Gastroesophageal sphincter (tissue), 4 donors: ENCODE measurements at regions not wholly inside any gene's neighbourhood (a gene's known extent, or its start where the extent isn't known, plus 50 kb on each side); places are given as distances from the start of the nearest gene placed in this dataset.

Source experiments
- ATAC-seq: fragments of 150-250 bp; one replicate; pipeline ENCODE4 v1.9.1; 2016; ENCODE audit warnings: mild to moderate bottlenecking, moderate library complexity
- H3K27ac ChIP-seq, 4 donors: fragments of 200-600 bp; sonication (generic) in 3 of 4; 1 replicate in 3 of 4; 2 replicates in 1 of 4; pipeline ENCODE4 v1.5.1; 2016 to 2019
- H3K27me3 ChIP-seq: fragments of 200-600 bp; sonication (generic); one replicate; pipeline ENCODE4 v1.5.1; 2019
- H3K36me3 ChIP-seq, 2 donors: fragments of 200-600 bp; sonication (generic); one replicate each; pipeline ENCODE4 v1.5.1; 2019; ENCODE audit warnings: control low read depth in 1 of 2
- H3K4me1 ChIP-seq, 3 donors: fragments of 200-600 bp; sonication (generic); 1 replicate in 2 of 3; 2 replicates in 1 of 3; pipeline ENCODE4 v1.5.1; 2016 to 2019; ENCODE audit warnings: control low read depth in 2 of 3
- H3K4me3 ChIP-seq, 2 donors: fragments of 200-600 bp; sonication (generic); one replicate each; pipeline ENCODE4 v1.5.1; 2019; ENCODE audit warnings: mild to moderate bottlenecking in 1 of 2, moderate library complexity in 1 of 2
- H3K9me3 ChIP-seq, 3 donors: fragments of 200-600 bp; sonication (generic); one replicate each; pipeline ENCODE4 v1.5.1; 2017 to 2019; ENCODE audit warnings: control low read depth in 2 of 3
- EP300 ChIP-seq: sonication (generic); formaldehyde crosslinking; IDR thresholded peaks from one replicate; pipeline ENCODE4 v1.6.1; 2017; ENCODE audit warnings: antibody characterized with exemption, mild to moderate bottlenecking
- POLR2A ChIP-seq, 2 donors: fragments of 450-650 bp; IDR thresholded peaks; one replicate each; pipeline ENCODE4 v1.6.1; 2017; ENCODE audit warnings: antibody characterized with exemption in 2 of 2, mild to moderate bottlenecking in 2 of 2, moderate library complexity in 1 of 2
- POLR2AphosphoS5 ChIP-seq: sonication (generic); formaldehyde crosslinking; IDR thresholded peaks from one replicate; pipeline ENCODE4 v1.6.1; 2017; ENCODE audit warnings: antibody characterized with exemption
- WGBS, 2 donors: methylation state at CpG; one replicate each; pipeline ENCODE4 v1.1.5; 2018; ENCODE audit warnings: low coverage in 1 of 2; 5-methylcytosine and 5-hydroxymethylcytosine counted together
- TF ChIP-seq, protein P1 (sequence below), 4 experiments: fragments of 200-600 bp in 2 of 4; fragments of 450-650 bp in 2 of 4; sonication (generic) in 1 of 4; IDR thresholded peaks; one replicate each; pipeline ENCODE4 v1.5.1; 2017 to 2019; ENCODE audit warnings: antibody characterized with exemption in 4 of 4, mild to moderate bottlenecking in 2 of 4, moderate library complexity in 2 of 4

DNA sequence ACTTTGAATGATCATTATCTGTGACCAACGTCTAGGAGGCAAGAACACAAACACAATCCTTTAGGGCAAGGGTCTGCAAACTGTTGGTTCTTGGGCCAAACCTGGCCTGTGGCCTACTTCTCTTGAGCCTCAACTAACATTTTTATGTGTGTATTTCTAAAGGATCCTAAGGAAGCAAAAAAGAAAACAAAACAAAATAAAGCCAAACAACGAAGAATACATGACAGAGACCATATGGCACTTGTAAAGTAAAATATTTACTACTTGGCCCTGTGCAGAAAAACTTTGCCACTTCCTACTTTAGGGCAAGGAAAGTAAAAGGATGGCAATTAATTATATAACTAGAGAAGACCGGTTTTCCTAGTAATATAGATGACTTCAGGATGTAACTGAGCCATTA lies 1056.2 kb downstream of the EPHA7 start:
- 56 to 69% methylated on average over 3 of the region's 3 CpGs for WGBS, 2 donors
- no peaks in the 10 kb centered on the region for H3K27me3 ChIP-seq
- TF ChIP-seq, protein P1, sequence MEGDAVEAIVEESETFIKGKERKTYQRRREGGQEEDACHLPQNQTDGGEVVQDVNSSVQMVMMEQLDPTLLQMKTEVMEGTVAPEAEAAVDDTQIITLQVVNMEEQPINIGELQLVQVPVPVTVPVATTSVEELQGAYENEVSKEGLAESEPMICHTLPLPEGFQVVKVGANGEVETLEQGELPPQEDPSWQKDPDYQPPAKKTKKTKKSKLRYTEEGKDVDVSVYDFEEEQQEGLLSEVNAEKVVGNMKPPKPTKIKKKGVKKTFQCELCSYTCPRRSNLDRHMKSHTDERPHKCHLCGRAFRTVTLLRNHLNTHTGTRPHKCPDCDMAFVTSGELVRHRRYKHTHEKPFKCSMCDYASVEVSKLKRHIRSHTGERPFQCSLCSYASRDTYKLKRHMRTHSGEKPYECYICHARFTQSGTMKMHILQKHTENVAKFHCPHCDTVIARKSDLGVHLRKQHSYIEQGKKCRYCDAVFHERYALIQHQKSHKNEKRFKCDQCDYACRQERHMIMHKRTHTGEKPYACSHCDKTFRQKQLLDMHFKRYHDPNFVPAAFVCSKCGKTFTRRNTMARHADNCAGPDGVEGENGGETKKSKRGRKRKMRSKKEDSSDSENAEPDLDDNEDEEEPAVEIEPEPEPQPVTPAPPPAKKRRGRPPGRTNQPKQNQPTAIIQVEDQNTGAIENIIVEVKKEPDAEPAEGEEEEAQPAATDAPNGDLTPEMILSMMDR (IDR thresholded peaks at IDR 0.05), result no peak
- TF ChIP-seq EP300 (no peak), POLR2A (IDR thresholded peaks at IDR 0.05) (no peak), POLR2AphosphoS5 (no peak)
- no peak overlapping the region for H3K27ac ChIP-seq
- ATAC-seq, result no peak
- no peaks in the 10 kb centered on the region for H3K9me3 ChIP-seq
- no peaks in the 10 kb centered on the region for H3K4me1 ChIP-seq
- no peak overlapping the region for H3K4me3 ChIP-seq
- no peaks in the 10 kb centered on the region for H3K36me3 ChIP-seq

GRCh38 chr6:92362404-92362803 lies 1057.0 kb downstream of the EPHA7 start:
- Histone ChIP-seq H3K27me3 (no peaks in the 10 kb centered on the region), H3K27ac (no peak overlapping the region), H3K36me3 (no peaks in the 10 kb centered on the region), H3K4me3 (no peak overlapping the region), H3K9me3 (no peaks in the 10 kb centered on the region), H3K4me1 (no peaks in the 10 kb centered on the region)
- TF ChIP-seq, protein P1 (IDR thresholded peaks at IDR 0.05), result no peak
- TF ChIP-seq EP300, result no peak
- no peak for ATAC-seq
- 50 to 89% methylated on average over 4 to 5 of the region's 5 CpGs for WGBS, 2 donors

DNA sequence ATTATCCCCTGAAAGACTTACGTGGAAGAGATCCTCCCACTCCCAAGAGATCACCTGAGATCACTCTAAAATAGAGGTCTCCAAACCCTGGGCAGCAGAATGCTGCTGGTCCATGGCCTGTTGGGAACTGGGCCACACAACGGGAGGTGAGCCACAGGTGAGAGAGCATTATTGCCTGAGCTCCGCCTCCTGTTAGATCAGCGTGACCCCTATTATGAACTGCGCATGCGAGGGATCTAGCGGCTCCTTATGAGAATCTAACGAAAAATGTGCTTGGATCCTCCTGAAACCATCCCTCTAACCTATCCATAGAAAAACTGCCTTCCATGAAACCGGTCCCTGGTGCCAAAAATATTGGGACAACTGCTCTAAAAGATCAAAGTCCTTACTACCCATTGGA lies 1057.4 kb downstream of the EPHA7 start:
- no peaks in the 10 kb centered on the region for H3K27me3 ChIP-seq
- no peak for TF ChIP-seq POLR2AphosphoS5
- TF ChIP-seq POLR2A (IDR thresholded peaks at IDR 0.05), result no peak
- TF ChIP-seq, protein P1 (IDR thresholded peaks at IDR 0.05), result no peak
- no peak for TF ChIP-seq EP300
- 94% methylated on average over 8 of the region's 9 CpGs for WGBS, 2 donors
- H3K4me1 ChIP-seq, result no peaks in the 10 kb centered on the region
- H3K27ac ChIP-seq, result no peak overlapping the region
- H3K9me3 ChIP-seq, result no peaks in the 10 kb centered on the region
- H3K4me3 ChIP-seq, result no peak overlapping the region
- ATAC-seq, result no peak
- H3K36me3 ChIP-seq, result no peaks in the 10 kb centered on the region

DNA sequence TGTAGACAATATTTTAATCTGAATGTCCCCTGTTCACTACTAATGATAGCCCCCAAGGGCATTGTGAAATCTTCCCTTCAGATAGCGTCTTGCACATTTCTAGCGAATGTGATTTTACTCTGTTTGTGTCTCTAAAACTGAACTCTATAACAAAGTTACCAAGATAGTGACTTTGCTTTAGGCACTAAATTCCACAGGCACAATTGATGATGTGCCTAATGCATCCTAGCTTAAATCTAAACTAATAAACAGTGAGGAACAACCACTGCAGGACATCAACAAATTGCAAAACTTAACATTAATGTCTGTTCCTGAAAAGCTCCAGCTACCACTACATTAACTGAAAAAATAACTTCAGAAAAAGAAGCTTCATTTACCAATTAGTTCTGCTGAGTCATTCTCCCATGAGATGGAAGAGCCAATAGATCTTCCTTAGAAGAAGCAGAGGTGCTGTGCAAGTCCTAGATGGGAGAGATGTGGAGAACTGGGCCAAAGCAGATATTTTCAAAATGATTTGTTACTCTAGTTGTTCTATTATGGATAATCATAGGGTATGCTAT lies 1065.0 kb downstream of the EPHA7 start:
- Histone ChIP-seq H3K4me1 (no peaks in the 10 kb centered on the region), H3K27ac (no peak overlapping the region), H3K36me3 (no peaks in the 10 kb centered on the region), H3K9me3 (no peaks in the 10 kb centered on the region), H3K27me3 (no peaks in the 10 kb centered on the region), H3K4me3 (no peak overlapping the region)
- TF ChIP-seq POLR2AphosphoS5 (no peak), EP300 (no peak), POLR2A (IDR thresholded peaks at IDR 0.05) (no peak)
- TF ChIP-seq, protein P1 (IDR thresholded peaks at IDR 0.05), result no peak
- 88 to 94% methylated on average over 2 of the region's 2 CpGs for WGBS, 2 donors
- ATAC-seq, result no peak

- Histone ChIP-seq H3K27me3 (no peaks in the 10 kb centered on the region), H3K27ac (no peak overlapping the region), H3K9me3 (no peaks in the 10 kb centered on the region), H3K36me3 (no peaks in the 10 kb centered on the region), H3K4me1 (no peaks in the 10 kb centered on the region), H3K4me3 (no peak overlapping the region)
- ATAC-seq, result no peak
- no peak for TF ChIP-seq EP300
- TF ChIP-seq POLR2A (IDR thresholded peaks at IDR 0.05), result no peak
- TF ChIP-seq, protein P1 (IDR thresholded peaks at IDR 0.05), result no peak
- no peak for TF ChIP-seq POLR2AphosphoS5
- WGBS, 2 donors, result 72 to 80% methylated on average over 2 of the region's 2 CpGs
These were observed 1067.2 kb downstream of the EPHA7 start for GRCh38 chr6:92352130-92352529.
